IPS-20b (cell line): ENCODE measurements at regions not wholly inside any gene's neighbourhood (a gene's known extent, or its start where the extent isn't known, plus 50 kb on each side); places are given as distances from the start of the nearest gene placed in this dataset.
"Not testable (repeated sequence)": the region's sequence is repeated elsewhere in the genome, so short reads cannot be mapped to it uniquely, and the experiment has no call there.

Experiments used
- H3K27ac ChIP-seq: one replicate; pipeline ENCODE4 v1.5.1; 2013; ENCODE audit warnings: low read length
- H3K27me3 ChIP-seq: 2 replicates; pipeline ENCODE4 v1.6.1; 2013; ENCODE audit warnings: mild to moderate bottlenecking, low read length, inconsistent platforms; ENCODE audit not compliant: insufficient read depth
- H3K36me3 ChIP-seq: 2 replicates; pipeline ENCODE4 v1.6.1; 2013; ENCODE audit warnings: low read depth, mild to moderate bottlenecking, inconsistent platforms, low read length, moderate library complexity; ENCODE audit not compliant: insufficient read depth
- H3K4me1 ChIP-seq: 2 replicates; pipeline ENCODE4 v1.6.1; 2013; ENCODE audit warnings: mild to moderate bottlenecking, control low read depth, inconsistent platforms, low read length, moderate library complexity; ENCODE audit not compliant: insufficient read depth
- H3K4me3 ChIP-seq: 2 replicates; pipeline ENCODE4 v1.5.1; 2013; ENCODE audit warnings: mild to moderate bottlenecking, low read length, inconsistent platforms
- H3K9ac ChIP-seq: 2 replicates; pipeline ENCODE4 v1.6.1; 2013; ENCODE audit warnings: low read depth, mild to moderate bottlenecking, inconsistent platforms, low read length, moderate library complexity
- H3K9me3 ChIP-seq: 2 replicates; pipeline ENCODE4 v1.6.1; 2013; ENCODE audit warnings: mild to moderate bottlenecking, low read depth, low read length, inconsistent platforms; ENCODE audit not compliant: insufficient read depth

- Histone ChIP-seq H3K9ac (no peak overlapping the region), H3K27me3 (no peaks in the 10 kb centered on the region), H3K36me3 (no peaks in the 10 kb centered on the region), H3K4me1 (no peaks in the 10 kb centered on the region), H3K9me3 (no peaks in the 10 kb centered on the region), H3K4me3 (no peak overlapping the region), H3K27ac (no peak overlapping the region)
Observed at GRCh38 chrY:7684546-7684945, 773.0 kb upstream of the AMELY start.

- Histone ChIP-seq H3K4me3 (no peak overlapping the region), H3K9me3 (no peaks in the 10 kb centered on the region), H3K27ac (no peak overlapping the region), H3K4me1 (no peaks in the 10 kb centered on the region), H3K27me3 (no peaks in the 10 kb centered on the region), H3K9ac (no peak overlapping the region), H3K36me3 (no peaks in the 10 kb centered on the region)
Observed at GRCh38 chrY:7682386-7682785, 770.8 kb upstream of the AMELY start.

GRCh38 chrY:7681426-7681825 is 769.9 kb upstream of the AMELY start:
- H3K4me1 ChIP-seq = no peaks in the 10 kb centered on the region
- no peaks in the 10 kb centered on the region for H3K9me3 ChIP-seq
- no peak overlapping the region for H3K4me3 ChIP-seq
- no peaks in the 10 kb centered on the region for H3K27me3 ChIP-seq
- no peak overlapping the region for H3K9ac ChIP-seq
- H3K27ac ChIP-seq = no peak overlapping the region
- no peaks in the 10 kb centered on the region for H3K36me3 ChIP-seq

- Histone ChIP-seq H3K4me3 (no peak overlapping the region), H3K27ac (no peak overlapping the region), H3K27me3 (no peaks in the 10 kb centered on the region), H3K36me3 (no peaks in the 10 kb centered on the region), H3K9ac (no peak overlapping the region), H3K9me3 (no peaks in the 10 kb centered on the region), H3K4me1 (no peaks in the 10 kb centered on the region)
Observed at GRCh38 chrY:7674465-7674864, 762.9 kb upstream of the AMELY start.

- Histone ChIP-seq H3K36me3 (no peaks in the 10 kb centered on the region), H3K4me3 (no peak overlapping the region), H3K9me3 (no peaks in the 10 kb centered on the region), H3K9ac (no peak overlapping the region), H3K27me3 (no peaks in the 10 kb centered on the region), H3K4me1 (no peaks in the 10 kb centered on the region), H3K27ac (no peak overlapping the region)
Observed at GRCh38 chrY:7672796-7673195, 761.2 kb upstream of the AMELY start.

GRCh38 chrY:7663261-7663660 is 751.7 kb upstream of the AMELY start:
- no peak overlapping the region for H3K9ac ChIP-seq
- H3K9me3 ChIP-seq = no peaks in the 10 kb centered on the region
- H3K36me3 ChIP-seq = no peaks in the 10 kb centered on the region
- H3K4me1 ChIP-seq = no peaks in the 10 kb centered on the region
- H3K27me3 ChIP-seq = no peaks in the 10 kb centered on the region
- H3K4me3 ChIP-seq = no peak overlapping the region
- H3K27ac ChIP-seq = no peak overlapping the region

- Histone ChIP-seq H3K9ac (no peak overlapping the region), H3K4me3 (no peak overlapping the region), H3K27me3 (no peaks in the 10 kb centered on the region), H3K9me3 (no peaks in the 10 kb centered on the region), H3K27ac (no peak overlapping the region), H3K4me1 (no peaks in the 10 kb centered on the region), H3K36me3 (no peaks in the 10 kb centered on the region)
Observed at GRCh38 chrY:7659047-7659446, 747.5 kb upstream of the AMELY start.

- no peak overlapping the region for H3K9ac ChIP-seq
- H3K36me3 ChIP-seq = no peaks in the 10 kb centered on the region
- no peaks in the 10 kb centered on the region for H3K9me3 ChIP-seq
- no peaks in the 10 kb centered on the region for H3K27me3 ChIP-seq
- no peak overlapping the region for H3K4me3 ChIP-seq
- no peak overlapping the region for H3K27ac ChIP-seq
- H3K4me1 ChIP-seq = no peaks in the 10 kb centered on the region
Observed at GRCh38 chrY:7656596-7656995, 745.0 kb upstream of the AMELY start.

GRCh38 chrY:7654985-7655384 is 743.4 kb upstream of the AMELY start:
- no peaks in the 10 kb centered on the region for H3K27me3 ChIP-seq
- no peaks in the 10 kb centered on the region for H3K9me3 ChIP-seq
- H3K36me3 ChIP-seq = no peaks in the 10 kb centered on the region
- no peak overlapping the region for H3K4me3 ChIP-seq
- no peaks in the 10 kb centered on the region for H3K4me1 ChIP-seq
- no peak overlapping the region for H3K27ac ChIP-seq
- H3K9ac ChIP-seq = no peak overlapping the region

- H3K9me3 ChIP-seq, H3K36me3 ChIP-seq, H3K27me3 ChIP-seq, H3K9ac ChIP-seq, H3K4me3 ChIP-seq, H3K27ac ChIP-seq, H3K4me1 ChIP-seq: not testable (repeated sequence)
Observed at GRCh38 chrY:7649866-7650265, 738.3 kb upstream of the AMELY start.
